Mucosa of descending colon (tissue), 3 donors: ENCODE measurements at regions not wholly inside any gene's neighbourhood (a gene's known extent, or its start where the extent isn't known, plus 50 kb on each side); places are given as distances from the start of the nearest gene placed in this dataset.

Experiments used
- ATAC-seq: fragments of 200-7000 bp; cut with Tn5 transposase; one replicate; pipeline ENCODE4 v1.9.1; 2020; ENCODE audit warnings: mild to moderate bottlenecking, moderate library complexity
- DNase-seq, 3 donors: peaks; one replicate each; pipeline ENCODE4 v3.0.0-alpha.2; 2020
- H3K36me3 ChIP-seq: fragments of 200-600 bp; one replicate; pipeline ENCODE4 v1.8.0; 2021; ENCODE audit warnings: low read depth, mild to moderate bottlenecking
- H3K4me1 ChIP-seq: fragments of 200-600 bp; one replicate; pipeline ENCODE4 v1.8.0; 2021; ENCODE audit warnings: low read depth, mild to moderate bottlenecking
- H3K4me3 ChIP-seq: fragments of 200-600 bp; one replicate; pipeline ENCODE4 v1.8.0; 2021; ENCODE audit warnings: mild to moderate bottlenecking
- H3K9me3 ChIP-seq: fragments of 200-600 bp; one replicate; pipeline ENCODE4 v1.8.0; 2021; ENCODE audit warnings: mild to moderate bottlenecking
- intact Hi-C, 2 donors: fragments of 100-400 bp; cut with DNase I in 1 of 2; cut with micrococcal nuclease in 1 of 2; formaldehyde crosslinking; loops; one replicate each; pipeline versions ENCODE4 v1.11.0 to v1.11.1; 2022; cut with DNase I, micrococcal nuclease
- TF ChIP-seq, protein P1 (sequence below): fragments of 200-600 bp; IDR thresholded peaks from one replicate; pipeline ENCODE4 v1.8.0; 2022; ENCODE audit warnings: antibody characterized with exemption, mild to moderate bottlenecking
- donor health status: DM: no; HTN: no; CAD: no; lungs with moderate emphysema.
- donor health status: DM: no; HTN: no; CAD: no.
- donor health status: DM: no; HTN: yes; CAD: no.

DNA sequence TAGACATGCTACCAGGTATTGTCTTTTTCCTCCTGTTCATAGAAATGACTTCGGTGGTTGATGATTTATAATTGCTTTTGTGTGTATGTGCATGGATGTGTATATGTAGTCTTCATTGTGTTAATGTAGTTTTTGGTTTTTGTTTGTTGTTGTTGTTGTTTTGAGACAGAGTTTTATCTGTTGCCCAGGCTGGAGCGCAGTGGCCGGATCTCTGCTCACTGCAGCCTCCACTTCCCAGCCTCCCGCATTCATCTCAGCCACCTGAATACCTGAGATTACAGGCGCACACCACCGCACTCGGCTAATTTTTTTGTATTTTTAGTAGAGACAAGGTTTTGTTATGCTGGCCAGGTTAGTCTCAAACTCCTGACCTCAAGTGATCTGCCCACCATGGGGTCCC lies 75.2 kb downstream of the HFE start:
- H3K4me3 ChIP-seq = no peak overlapping the region
- intact Hi-C loops = no loop called here
- no peaks in the 10 kb centered on the region for H3K9me3 ChIP-seq
- H3K36me3 ChIP-seq = no peaks in the 10 kb centered on the region
- TF ChIP-seq, protein P1, sequence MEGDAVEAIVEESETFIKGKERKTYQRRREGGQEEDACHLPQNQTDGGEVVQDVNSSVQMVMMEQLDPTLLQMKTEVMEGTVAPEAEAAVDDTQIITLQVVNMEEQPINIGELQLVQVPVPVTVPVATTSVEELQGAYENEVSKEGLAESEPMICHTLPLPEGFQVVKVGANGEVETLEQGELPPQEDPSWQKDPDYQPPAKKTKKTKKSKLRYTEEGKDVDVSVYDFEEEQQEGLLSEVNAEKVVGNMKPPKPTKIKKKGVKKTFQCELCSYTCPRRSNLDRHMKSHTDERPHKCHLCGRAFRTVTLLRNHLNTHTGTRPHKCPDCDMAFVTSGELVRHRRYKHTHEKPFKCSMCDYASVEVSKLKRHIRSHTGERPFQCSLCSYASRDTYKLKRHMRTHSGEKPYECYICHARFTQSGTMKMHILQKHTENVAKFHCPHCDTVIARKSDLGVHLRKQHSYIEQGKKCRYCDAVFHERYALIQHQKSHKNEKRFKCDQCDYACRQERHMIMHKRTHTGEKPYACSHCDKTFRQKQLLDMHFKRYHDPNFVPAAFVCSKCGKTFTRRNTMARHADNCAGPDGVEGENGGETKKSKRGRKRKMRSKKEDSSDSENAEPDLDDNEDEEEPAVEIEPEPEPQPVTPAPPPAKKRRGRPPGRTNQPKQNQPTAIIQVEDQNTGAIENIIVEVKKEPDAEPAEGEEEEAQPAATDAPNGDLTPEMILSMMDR = no peak
- H3K4me1 ChIP-seq = peaks cover 5% of the 10 kb centered on the region
- ATAC-seq = no peak
- DNase-seq = no peak

DNA sequence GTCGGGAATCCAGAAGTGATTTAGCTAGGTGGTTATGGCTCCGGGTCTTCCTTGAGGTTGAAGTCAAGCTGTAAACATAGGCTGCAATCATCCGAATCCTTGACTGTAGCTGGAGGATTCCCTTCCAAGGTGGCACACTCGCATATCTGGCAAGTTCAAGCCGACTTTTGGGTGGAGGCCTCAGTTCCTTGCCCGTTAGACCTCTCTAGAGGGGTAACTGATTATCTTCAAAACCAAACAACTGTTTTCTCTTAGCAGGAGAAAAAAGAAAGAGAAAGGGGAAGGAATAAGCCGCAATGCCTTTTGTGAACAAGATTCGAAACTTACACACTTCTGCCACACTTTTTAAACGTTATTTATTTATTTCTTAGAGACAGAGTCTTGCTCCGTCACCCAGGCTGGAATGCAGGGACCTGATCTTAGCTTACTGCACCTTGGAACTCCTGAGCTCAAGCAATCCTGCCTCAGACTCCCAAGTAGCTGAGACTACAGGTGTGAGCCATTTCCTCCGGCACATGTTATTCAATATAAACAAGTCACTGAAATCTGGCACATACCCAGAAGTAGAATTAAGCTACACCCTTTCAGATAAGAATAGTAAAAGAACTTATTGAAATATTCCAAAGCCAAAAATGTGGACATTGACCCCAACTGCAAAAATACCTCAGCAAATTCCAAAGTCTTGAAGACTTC lies 76.3 kb downstream of the HFE start:
- Histone ChIP-seq H3K36me3 (no peaks in the 10 kb centered on the region), H3K4me3 (no peak overlapping the region), H3K4me1 (peaks cover 5% of the 10 kb centered on the region), H3K9me3 (no peaks in the 10 kb centered on the region)
- ATAC-seq (peak; percentile 49), DNase-seq (peak in 1 of 3 donors; percentile 49)
- TF ChIP-seq, protein P1 = no peak
- intact Hi-C loops = no loop called here

DNA sequence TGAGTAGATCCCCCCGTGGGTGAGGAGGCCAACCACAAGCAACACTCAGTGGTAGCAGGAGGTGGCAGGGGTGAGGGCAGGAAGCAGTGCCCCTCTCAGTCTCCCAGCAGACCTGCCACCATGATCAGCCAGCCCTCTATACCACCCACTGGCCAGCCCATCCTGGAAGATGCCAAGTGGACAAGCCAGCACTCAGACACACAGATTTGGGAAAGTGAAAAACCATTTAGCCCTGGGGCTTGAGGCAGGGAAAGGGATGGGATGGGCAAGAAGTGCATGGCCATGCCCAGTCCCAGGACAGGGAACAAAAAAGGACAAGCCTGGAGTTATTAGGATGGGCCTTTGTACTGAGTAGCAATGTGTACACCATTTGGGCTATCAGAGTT lies 76.9 kb downstream of the HFE start:
- no peaks in the 10 kb centered on the region for H3K36me3 ChIP-seq
- H3K4me3 ChIP-seq = no peak overlapping the region
- peaks cover 5% of the 10 kb centered on the region for H3K4me1 ChIP-seq
- intact Hi-C loops = no loop called here
- TF ChIP-seq, protein P1 = no peak
- ATAC-seq (peak; percentile 25), DNase-seq (no peak)
- no peaks in the 10 kb centered on the region for H3K9me3 ChIP-seq

- no peak for ATAC-seq
- intact Hi-C loops = no loop called here
Measured at GRCh38 chr6:26165261-26165790, 78.1 kb downstream of the HFE start.

GRCh38 chr6:26170181-26170580 lies 83.0 kb downstream of the HFE start:
- intact Hi-C loops = no loop called here
- no peak for ATAC-seq
- no peak for DNase-seq
- H3K36me3 ChIP-seq = no peaks in the 10 kb centered on the region
- TF ChIP-seq, protein P1 = no peak
- no peaks in the 10 kb centered on the region for H3K4me1 ChIP-seq
- no peak overlapping the region for H3K4me3 ChIP-seq
- no peaks in the 10 kb centered on the region for H3K9me3 ChIP-seq

More at GRCh38 chr6:26165261-26165790, 78.1 kb downstream of the HFE start:
- TF ChIP-seq, protein P1 = no peak
- DNase-seq = no peak
- H3K4me1 ChIP-seq = peaks cover 3% of the 10 kb centered on the region
- no peaks in the 10 kb centered on the region for H3K9me3 ChIP-seq
- no peaks in the 10 kb centered on the region for H3K36me3 ChIP-seq
- no peak overlapping the region for H3K4me3 ChIP-seq
